GM12864 (cell line): ENCODE measurements at regions not wholly inside any gene's neighbourhood (a gene's known extent, or its start where the extent isn't known, plus 50 kb on each side); places are given as distances from the start of the nearest gene placed in this dataset.

ENCODE experiments used
- DNase-seq: peaks from one replicate; pipeline ENCODE4 v3.0.0-alpha.2; 2011; ENCODE audit warnings: low read depth
- H3K4me3 ChIP-seq: 2 replicates; pipeline ENCODE4 v1.5.1; 2011; ENCODE audit warnings: mild to moderate bottlenecking, low read depth, low read length, control low read depth
- TF ChIP-seq, protein P1 (sequence below): IDR thresholded peaks from 2 replicates; pipeline ENCODE4 v1.5.1; 2011; ENCODE audit warnings: low read depth, mild to moderate bottlenecking, moderate library complexity, low read length, control low read depth, inconsistent platforms; ENCODE audit errors: missing control alignments

DNA sequence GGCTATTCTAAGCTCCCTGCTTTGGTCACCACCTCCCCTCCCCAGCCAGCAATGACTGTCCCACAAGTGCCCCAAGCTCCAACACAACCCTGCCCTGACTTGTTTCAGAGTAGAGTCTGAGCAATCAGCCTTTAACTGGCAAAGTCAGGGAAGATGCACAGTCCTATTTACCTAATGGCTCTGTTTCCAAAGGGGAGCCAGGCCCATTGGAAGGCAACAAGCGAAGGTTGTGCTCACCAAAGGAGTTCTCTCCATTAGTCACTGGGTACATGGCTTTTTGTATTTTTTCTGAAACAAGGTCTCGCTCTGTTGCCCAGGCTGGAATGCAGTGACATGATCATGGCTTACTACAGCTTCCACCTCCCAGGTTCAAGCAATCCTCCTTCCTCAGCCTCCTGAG, 267.1 kb upstream of the CRY1 start:
- H3K4me3 ChIP-seq, result no peak overlapping the region
- TF ChIP-seq, protein P1, sequence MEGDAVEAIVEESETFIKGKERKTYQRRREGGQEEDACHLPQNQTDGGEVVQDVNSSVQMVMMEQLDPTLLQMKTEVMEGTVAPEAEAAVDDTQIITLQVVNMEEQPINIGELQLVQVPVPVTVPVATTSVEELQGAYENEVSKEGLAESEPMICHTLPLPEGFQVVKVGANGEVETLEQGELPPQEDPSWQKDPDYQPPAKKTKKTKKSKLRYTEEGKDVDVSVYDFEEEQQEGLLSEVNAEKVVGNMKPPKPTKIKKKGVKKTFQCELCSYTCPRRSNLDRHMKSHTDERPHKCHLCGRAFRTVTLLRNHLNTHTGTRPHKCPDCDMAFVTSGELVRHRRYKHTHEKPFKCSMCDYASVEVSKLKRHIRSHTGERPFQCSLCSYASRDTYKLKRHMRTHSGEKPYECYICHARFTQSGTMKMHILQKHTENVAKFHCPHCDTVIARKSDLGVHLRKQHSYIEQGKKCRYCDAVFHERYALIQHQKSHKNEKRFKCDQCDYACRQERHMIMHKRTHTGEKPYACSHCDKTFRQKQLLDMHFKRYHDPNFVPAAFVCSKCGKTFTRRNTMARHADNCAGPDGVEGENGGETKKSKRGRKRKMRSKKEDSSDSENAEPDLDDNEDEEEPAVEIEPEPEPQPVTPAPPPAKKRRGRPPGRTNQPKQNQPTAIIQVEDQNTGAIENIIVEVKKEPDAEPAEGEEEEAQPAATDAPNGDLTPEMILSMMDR, result no peak
- DNase-seq, result no peak

DNA sequence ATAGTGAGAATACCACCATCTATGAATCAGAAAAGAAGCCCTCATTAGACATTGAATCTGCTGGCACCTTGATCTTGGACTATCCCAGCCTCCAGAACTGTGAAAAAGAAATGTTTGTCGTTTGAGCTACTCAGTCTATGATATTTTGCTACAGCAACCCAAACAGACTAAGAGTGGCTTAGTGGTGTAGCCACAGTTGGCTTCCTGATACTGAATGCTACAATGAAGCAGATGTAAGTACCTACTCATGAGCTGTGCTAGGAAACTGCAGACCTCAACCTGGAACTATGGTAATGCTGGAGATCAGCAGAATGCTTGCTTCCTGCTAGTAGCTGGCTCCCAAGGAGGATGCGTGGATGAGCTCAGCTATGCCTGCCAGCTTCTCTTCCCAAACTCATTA, 268.6 kb upstream of the CRY1 start:
- DNase-seq, result no peak
- no peak overlapping the region for H3K4me3 ChIP-seq
- TF ChIP-seq, protein P1, result no peak

DNA sequence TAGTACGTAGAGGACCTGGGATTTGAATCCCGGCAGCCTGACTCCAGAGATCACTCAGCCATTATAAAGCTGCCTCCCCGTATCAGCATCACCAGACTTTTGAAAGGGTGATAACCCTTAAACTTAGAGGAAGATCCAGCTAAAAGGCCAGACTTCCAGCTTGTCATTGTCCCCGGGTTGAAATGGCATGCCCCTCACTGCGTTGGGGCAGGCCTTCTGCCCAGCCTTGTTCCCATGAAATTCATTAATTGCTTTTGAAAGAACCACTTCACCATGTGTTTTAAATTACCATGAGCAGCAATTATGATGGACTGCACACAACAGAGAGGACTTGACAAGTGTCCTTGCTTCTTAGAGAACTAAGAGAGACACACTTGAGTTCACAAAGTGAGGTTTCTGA, 269.6 kb upstream of the CRY1 start:
- no peak for DNase-seq
- no peak overlapping the region for H3K4me3 ChIP-seq
- TF ChIP-seq, protein P1, result no peak

DNA sequence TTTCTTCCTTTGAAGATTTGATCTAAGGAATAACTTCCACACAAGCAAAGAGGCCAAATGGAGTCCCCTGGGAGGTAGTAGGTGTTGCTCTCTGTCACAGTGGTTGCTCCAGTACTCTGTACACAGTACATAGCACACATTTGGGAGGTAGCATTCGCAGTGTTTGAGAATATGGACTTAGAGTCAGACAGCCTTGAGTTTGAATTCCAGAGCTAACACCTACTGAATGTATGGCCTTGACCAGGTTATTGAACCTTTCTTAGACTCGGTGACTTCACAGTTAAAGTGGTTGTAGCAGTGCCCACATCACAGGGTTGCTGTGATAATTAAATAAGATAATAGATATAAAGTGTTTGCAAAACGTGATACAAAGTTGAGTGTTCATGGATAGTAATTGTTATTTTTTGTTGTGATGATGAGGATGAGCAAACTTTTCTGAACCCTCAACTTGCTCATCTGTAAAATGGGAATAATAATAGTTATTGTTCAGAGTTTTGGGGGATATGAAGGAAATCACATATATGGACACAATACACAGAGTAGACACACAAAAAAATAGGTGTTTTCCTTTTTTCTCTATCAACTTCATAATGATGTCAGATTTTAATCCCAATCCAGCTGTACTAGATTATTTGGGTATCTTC, 271.6 kb upstream of the CRY1 start:
- TF ChIP-seq, protein P1, result no peak
- no peak for DNase-seq
- no peak overlapping the region for H3K4me3 ChIP-seq

DNA sequence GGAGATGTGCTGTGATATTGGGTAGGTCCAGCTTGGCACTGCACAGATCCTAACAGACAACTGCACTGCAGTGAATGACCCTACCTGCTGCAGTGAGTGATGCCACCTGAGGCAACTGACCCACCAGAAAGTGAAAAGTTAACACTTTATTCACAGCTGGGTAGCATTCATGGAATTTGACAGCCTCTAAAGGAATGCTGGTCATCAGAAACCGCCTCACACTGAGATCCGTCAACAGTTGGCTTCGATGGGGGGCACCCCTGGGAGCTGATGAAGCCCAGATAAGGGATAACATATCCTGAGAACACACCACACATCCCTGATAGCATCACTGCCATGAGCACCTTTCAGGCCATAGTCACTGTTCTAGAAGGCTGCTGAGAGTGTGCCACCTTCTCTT, 272.4 kb upstream of the CRY1 start:
- TF ChIP-seq, protein P1, result no peak
- H3K4me3 ChIP-seq, result no peak overlapping the region
- no peak for DNase-seq

DNA sequence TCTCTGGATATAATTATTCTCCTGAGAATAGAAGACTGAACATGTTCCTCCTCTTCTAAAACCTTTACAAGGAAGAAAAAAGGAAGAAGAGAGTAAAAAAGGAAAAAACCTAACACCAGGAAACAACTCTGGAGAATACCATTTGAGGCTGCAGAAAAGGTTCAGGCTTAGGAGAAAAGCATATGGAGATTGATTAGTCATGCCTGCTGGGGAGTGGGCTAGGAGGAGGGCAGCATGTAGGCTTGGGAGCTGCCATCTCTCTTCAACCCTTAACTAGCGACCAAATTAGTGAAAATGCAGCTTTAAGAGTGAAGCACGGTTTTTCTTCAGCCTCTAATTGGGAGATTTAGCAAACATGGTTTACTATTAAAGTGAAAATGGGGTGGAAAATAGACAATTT, 273.0 kb upstream of the CRY1 start:
- no peak for DNase-seq
- TF ChIP-seq, protein P1, result no peak
- H3K4me3 ChIP-seq, result no peak overlapping the region

DNA sequence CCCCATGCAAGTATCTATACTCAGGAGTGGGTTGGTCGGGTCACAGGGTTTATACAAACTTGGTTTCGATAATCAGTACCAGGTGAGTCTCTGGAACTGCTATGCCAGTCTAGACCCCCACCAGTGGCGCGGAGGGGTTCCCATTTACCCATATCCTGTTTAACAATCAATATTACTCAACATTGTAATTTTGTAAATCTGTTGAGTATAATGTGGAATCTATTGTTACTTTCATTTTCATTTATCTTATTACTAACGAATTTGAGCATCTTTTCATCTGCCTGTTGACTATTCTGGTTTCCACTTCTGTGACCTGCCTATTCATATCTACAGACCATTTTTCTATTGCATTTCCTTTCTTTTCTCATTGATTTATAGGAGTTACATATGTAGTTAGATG, 275.2 kb upstream of the CRY1 start:
- no peak for DNase-seq
- TF ChIP-seq, protein P1, result no peak
- H3K4me3 ChIP-seq, result no peak overlapping the region
